BLaER1 treated with 17β-estradiol and CSF1 and Interleukin-3, amounts not matched to agents 10 nM and 100 nM (cell line): ENCODE measurements at regions not wholly inside any gene's neighbourhood (a gene's known extent, or its start where the extent isn't known, plus 50 kb on each side); places are given as distances from the start of the nearest gene placed in this dataset.

Source experiments
- H3K27ac ChIP-seq, 11 experiments: shearing (Covaris generic); formaldehyde crosslinking; 2 replicates each; pipeline ENCODE4 v1.8.1; 2022
- H3K27me3 ChIP-seq, 11 experiments: shearing (Covaris generic); formaldehyde crosslinking; 2 replicates each; pipeline ENCODE4 v1.8.1; 2022
- H3K36me3 ChIP-seq, 11 experiments: shearing (Covaris generic); formaldehyde crosslinking; 2 replicates each; pipeline ENCODE4 v1.8.1; 2022
- H3K4me1 ChIP-seq, 10 experiments: shearing (Covaris generic); formaldehyde crosslinking; 2 replicates each; pipeline ENCODE4 v1.8.1; 2022
- H3K4me2 ChIP-seq, 11 experiments: shearing (Covaris generic); formaldehyde crosslinking; 2 replicates each; pipeline ENCODE4 v1.8.1; 2022
- H3K4me3 ChIP-seq, 10 experiments: shearing (Covaris generic); formaldehyde crosslinking; 2 replicates each; pipeline ENCODE4 v1.8.1; 2022
- H3K9ac ChIP-seq, 11 experiments: shearing (Covaris generic); formaldehyde crosslinking; 2 replicates each; pipeline ENCODE4 v1.8.1; 2022
- H3K9me3 ChIP-seq, 11 experiments: shearing (Covaris generic); formaldehyde crosslinking; replicated peaks in 1 of 11; 2 replicates each; pipeline ENCODE4 v1.8.1; 2022
- H4K20me1 ChIP-seq, 11 experiments: shearing (Covaris generic); formaldehyde crosslinking; 2 replicates each; pipeline ENCODE4 v1.8.1; 2022
- Cebpa-rat ChIP-seq, 11 experiments: shearing (Covaris generic); IDR thresholded peaks; 2 replicates each; pipeline ENCODE4 v1.8.1; 2022

DNA sequence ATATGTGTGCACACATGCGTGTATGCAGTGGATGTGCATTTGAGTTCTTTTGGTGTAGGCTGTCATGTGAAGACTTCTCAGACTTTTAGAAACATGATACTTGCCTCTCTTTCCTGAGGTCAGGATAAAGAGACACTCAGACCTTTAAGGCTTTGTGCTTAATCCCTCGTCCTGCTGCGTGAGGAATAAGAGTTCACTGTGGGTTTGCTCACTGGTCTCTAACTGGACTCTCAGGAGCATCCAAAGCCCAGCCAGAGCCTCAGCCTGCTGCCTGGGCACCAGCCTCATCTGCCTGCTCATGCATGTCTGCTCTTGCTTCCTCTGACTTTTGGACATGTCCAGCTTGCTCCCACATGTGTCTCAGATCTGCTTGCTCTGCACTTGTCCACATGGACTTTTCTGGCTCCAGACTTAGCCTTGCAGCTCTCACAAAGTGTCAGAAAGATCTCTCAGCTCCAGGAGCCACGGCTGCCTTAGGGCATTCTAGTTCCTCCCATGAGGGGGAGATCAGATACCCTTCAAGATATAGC, 65.1 kb upstream of the ZNF366 start:
- Histone ChIP-seq H3K4me2 (peak overlapping the region in 4 of 11 experiments; percentile 8 to 20 (median 17); a peak in 3 of 22 replicates), H3K36me3 (no peaks in the 10 kb centered on the region), H3K4me3 (no peak overlapping the region), H4K20me1 (no peaks in the 10 kb centered on the region), H3K27ac (no peak overlapping the region), H3K9ac (no peak overlapping the region), H3K4me1 (peaks cover 0 to 13% (median 10%) of the 10 kb centered on the region in 10 experiments; a peak in 15 of 20 replicates), H3K27me3 (no peaks in the 10 kb centered on the region), H3K9me3 (peaks cover 4 to 13% (median 6%) of the 10 kb centered on the region in 11 experiments; a peak in 21 of 22 replicates)
- TF ChIP-seq Cebpa-rat (IDR thresholded peaks at IDR 0.05), result no peak

- Histone ChIP-seq H3K27me3 (no peaks in the 10 kb centered on the region), H3K27ac (no peak overlapping the region), H3K9ac (no peak overlapping the region), H3K4me3 (no peak overlapping the region), H3K9me3 (peaks cover 0 to 21% (median 0%) of the 10 kb centered on the region in 11 experiments; a peak in 2 of 22 replicates), H3K4me1 (peaks cover 0 to 8% (median 0%) of the 10 kb centered on the region in 10 experiments; a peak in 5 of 20 replicates), H3K36me3 (no peaks in the 10 kb centered on the region), H3K4me2 (no peak overlapping the region), H4K20me1 (no peaks in the 10 kb centered on the region)
- no peak for TF ChIP-seq Cebpa-rat (IDR thresholded peaks at IDR 0.05)
Measured at GRCh38 chr5:72569408-72569944, 62.3 kb upstream of the ZNF366 start.

- H3K4me3 ChIP-seq, result no peak overlapping the region
- H3K27me3 ChIP-seq, result no peaks in the 10 kb centered on the region
- H3K4me1 ChIP-seq, result peaks cover 0 to 12% (median 0%) of the 10 kb centered on the region in 10 experiments; a peak in 2 of 20 replicates
- no peaks in the 10 kb centered on the region for H3K36me3 ChIP-seq
- no peak overlapping the region for H3K4me2 ChIP-seq
- no peak overlapping the region for H3K9ac ChIP-seq
- H3K9me3 ChIP-seq, result peaks cover 0 to 35% (median 7%) of the 10 kb centered on the region in 11 experiments; a peak in 8 of 22 replicates
- no peak overlapping the region for H3K27ac ChIP-seq
- H4K20me1 ChIP-seq, result no peaks in the 10 kb centered on the region
- TF ChIP-seq Cebpa-rat (IDR thresholded peaks at IDR 0.05), result no peak
Measured at GRCh38 chr5:72566746-72567145, 59.5 kb upstream of the ZNF366 start.

DNA sequence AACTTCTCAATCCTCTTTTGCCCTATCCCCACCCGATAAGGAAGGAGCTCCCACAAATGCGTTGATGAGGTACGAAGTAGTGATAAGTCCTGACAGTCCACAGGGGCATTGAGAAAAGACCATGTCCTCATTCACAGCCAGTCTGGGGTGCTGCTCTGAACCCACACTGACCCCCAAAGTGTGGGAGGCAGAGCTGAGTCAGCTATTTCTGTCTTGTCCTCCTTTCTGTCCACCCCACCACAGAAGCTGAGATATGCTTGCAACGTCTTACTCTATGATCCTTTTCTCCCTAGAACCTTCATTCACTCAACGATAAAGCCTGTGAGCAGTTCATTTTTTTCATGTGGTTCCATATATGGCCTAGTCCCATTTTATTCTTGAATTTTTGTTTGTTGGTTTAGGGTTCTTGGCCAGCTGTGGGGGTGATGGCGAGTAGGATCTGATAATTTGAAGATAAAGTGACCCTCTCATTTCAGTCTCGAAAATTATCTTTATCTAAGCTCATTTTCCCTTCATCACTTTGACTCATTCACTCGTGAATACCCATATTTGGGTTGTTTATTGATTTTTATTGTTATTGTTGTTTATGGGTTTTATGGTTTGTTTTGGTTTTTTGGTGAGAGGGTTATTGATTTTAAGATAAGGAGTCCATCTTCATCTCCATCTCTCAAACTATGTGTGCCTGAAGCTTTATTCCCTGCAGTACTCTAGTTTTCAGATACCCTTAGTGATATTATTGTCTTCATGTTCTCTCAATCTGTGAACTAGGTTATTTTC, 58.5 kb upstream of the ZNF366 start:
- H3K4me1 ChIP-seq, result peaks cover 0 to 21% (median 0%) of the 10 kb centered on the region in 10 experiments; a peak in 6 of 20 replicates
- H3K4me3 ChIP-seq, result no peak overlapping the region
- H3K27me3 ChIP-seq, result no peaks in the 10 kb centered on the region
- H3K27ac ChIP-seq, result no peak overlapping the region
- no peak for TF ChIP-seq Cebpa-rat (IDR thresholded peaks at IDR 0.05)
- H3K36me3 ChIP-seq, result no peaks in the 10 kb centered on the region
- no peak overlapping the region for H3K4me2 ChIP-seq
- no peak overlapping the region for H3K9ac ChIP-seq
- H4K20me1 ChIP-seq, result no peaks in the 10 kb centered on the region
- H3K9me3 ChIP-seq, result peaks cover 0 to 35% (median 7%) of the 10 kb centered on the region in 11 experiments; a peak in 8 of 22 replicates

DNA sequence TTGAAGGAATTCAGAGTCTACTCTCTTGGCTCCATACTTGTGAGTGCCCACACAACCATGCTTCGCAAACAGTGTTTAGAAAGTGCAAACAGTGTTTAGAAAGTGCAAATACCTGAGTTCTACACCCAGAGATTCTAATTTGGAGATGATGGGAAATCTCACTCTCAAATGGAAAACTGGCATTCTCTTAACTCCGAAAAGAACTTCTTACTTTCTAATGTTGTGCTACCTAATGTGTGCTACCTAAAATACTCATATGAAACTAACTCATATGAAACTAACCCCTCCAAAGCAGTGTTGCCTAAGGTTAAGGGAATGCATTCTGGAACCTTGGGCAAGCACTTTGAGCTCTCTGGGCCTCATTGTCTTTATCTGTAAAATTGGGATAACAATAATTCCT, 55.5 kb upstream of the ZNF366 start:
- no peaks in the 10 kb centered on the region for H4K20me1 ChIP-seq
- peaks cover 0 to 29% (median 7%) of the 10 kb centered on the region in 11 experiments; a peak in 8 of 22 replicates for H3K9me3 ChIP-seq
- H3K36me3 ChIP-seq, result no peaks in the 10 kb centered on the region
- H3K4me3 ChIP-seq, result no peak overlapping the region
- TF ChIP-seq Cebpa-rat (IDR thresholded peaks at IDR 0.05), result no peak
- H3K9ac ChIP-seq, result no peak overlapping the region
- H3K4me2 ChIP-seq, result no peak overlapping the region
- 0 out of 22 replicates have a peak, but pooled peaks cover 0 to under 1% (median 0%) of the 10 kb centered on the region in 11 experiments for H3K27me3 ChIP-seq
- no peak overlapping the region for H3K27ac ChIP-seq
- H3K4me1 ChIP-seq, result peaks cover 5 to 49% (median 13%) of the 10 kb centered on the region in 10 experiments; a peak in 15 of 20 replicates

GRCh38 chr5:72561148-72561972, 54.1 kb upstream of the ZNF366 start:
- H3K9ac ChIP-seq, result no peak overlapping the region
- no peak overlapping the region for H3K4me3 ChIP-seq
- peaks cover 0 to 23% (median 7%) of the 10 kb centered on the region in 11 experiments; a peak in 7 of 22 replicates for H3K9me3 ChIP-seq
- no peaks in the 10 kb centered on the region for H4K20me1 ChIP-seq
- H3K36me3 ChIP-seq, result no peaks in the 10 kb centered on the region
- H3K4me1 ChIP-seq, result peaks cover 16 to 63% (median 23%) of the 10 kb centered on the region in 10 experiments
- H3K27ac ChIP-seq, result no peak overlapping the region
- no peak overlapping the region for H3K4me2 ChIP-seq
- no peak for TF ChIP-seq Cebpa-rat (IDR thresholded peaks at IDR 0.05)
- H3K27me3 ChIP-seq, result peaks cover 0 to 8% (median 0%) of the 10 kb centered on the region in 11 experiments; a peak in 4 of 22 replicates

- Histone ChIP-seq H3K27ac (peak overlapping the region in 10 of 11 experiments; percentile 14 to 76 (median 62); a peak in 18 of 22 replicates), H4K20me1 (no peaks in the 10 kb centered on the region), H3K27me3 (peaks cover 0 to 8% (median 0%) of the 10 kb centered on the region in 11 experiments; a peak in 4 of 22 replicates), H3K4me3 (no peak overlapping the region), H3K36me3 (no peaks in the 10 kb centered on the region), H3K9ac (peak overlapping the region in 3 of 11 experiments; percentile 21 to 48 (median 21); a peak in 3 of 22 replicates), H3K4me1 (peaks cover 25 to 73% (median 34%) of the 10 kb centered on the region in 10 experiments), H3K9me3 (peaks cover 0 to 18% (median 7%) of the 10 kb centered on the region in 11 experiments; a peak in 7 of 22 replicates), H3K4me2 (peak overlapping the region; percentile 9 to 50 (median 40); a peak in 17 of 22 replicates)
- TF ChIP-seq Cebpa-rat (IDR thresholded peaks at IDR 0.05), result no peak
Measured at GRCh38 chr5:72559866-72560766, 52.9 kb upstream of the ZNF366 start.

DNA sequence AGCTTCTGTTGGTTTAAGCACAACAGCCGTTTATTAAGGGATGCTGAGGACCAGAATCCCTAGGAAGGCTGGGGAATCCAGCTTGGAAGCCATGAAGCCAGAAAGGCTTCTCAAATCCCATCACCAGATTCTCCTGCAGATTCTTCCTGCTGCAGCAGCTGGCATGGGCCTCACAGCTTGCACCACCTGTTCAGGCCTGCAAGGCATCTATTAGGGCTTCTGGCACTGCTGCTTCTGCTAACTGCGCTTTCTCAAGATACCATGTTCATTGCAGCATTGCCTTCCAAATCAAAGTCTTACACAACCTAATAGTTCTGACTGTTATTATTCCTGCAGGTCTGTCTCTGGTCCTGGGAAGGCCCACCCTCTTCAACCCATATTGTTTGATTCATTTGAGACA, 51.2 kb upstream of the ZNF366 start:
- Histone ChIP-seq H3K4me1 (peaks cover 25 to 69% (median 34%) of the 10 kb centered on the region in 10 experiments), H4K20me1 (no peaks in the 10 kb centered on the region), H3K27ac (no peak overlapping the region), H3K36me3 (no peaks in the 10 kb centered on the region), H3K27me3 (peaks cover 0 to 8% (median 0%) of the 10 kb centered on the region in 11 experiments; a peak in 4 of 22 replicates), H3K4me3 (no peak overlapping the region), H3K9ac (no peak overlapping the region), H3K9me3 (peaks cover 0 to 7% (median under 1%) of the 10 kb centered on the region in 11 experiments; a peak in 6 of 22 replicates), H3K4me2 (no peak overlapping the region)
- TF ChIP-seq Cebpa-rat (IDR thresholded peaks at IDR 0.05), result no peak
